WTC11 (cell line): ENCODE measurements at regions not wholly inside any gene's neighbourhood (a gene's known extent, or its start where the extent isn't known, plus 50 kb on each side); places are given as distances from the start of the nearest gene placed in this dataset.

Experiments
- ATAC-seq: fragments of 200-7000 bp; cut with Tn5 transposase; 2 replicates; pipeline ENCODE4 v1.10.0; 2021; ENCODE audit warnings: mild to moderate bottlenecking, moderate library complexity
- CTCF ChIA-PET: fragments of 300-600 bp; sonication (Branson Sonifier 250); formaldehyde crosslinking; loops from one replicate; lab custom pipeline; 2021; ENCODE audit warnings: antibody characterized with exemption; lab: Charles Lee
- POLR2A ChIA-PET: fragments of 350-600 bp; sonication (Branson Sonifier 250); formaldehyde crosslinking; loops from one replicate; lab custom pipeline; 2021; ENCODE audit warnings: antibody characterized with exemption; lab: Charles Lee
- DNase-seq: peaks from one replicate; pipeline ENCODE4 v3.0.0; 2021; ENCODE audit warnings: low spot score
- H3K27ac Mint-ChIP-seq: 2 replicates; pipeline ENCODE4 v1.8.0; 2021; ENCODE audit warnings: mixed read lengths
- H3K27me3 Mint-ChIP-seq: 2 replicates; pipeline ENCODE4 v1.8.0; 2021; ENCODE audit warnings: low read depth, mild to moderate bottlenecking, moderate library complexity, mixed read lengths
- H3K36me3 Mint-ChIP-seq: 2 replicates; pipeline ENCODE4 v1.8.0; 2021; ENCODE audit warnings: mixed read lengths
- H3K4me1 Mint-ChIP-seq: 2 replicates; pipeline ENCODE4 v1.8.0; 2022; ENCODE audit warnings: mixed read lengths
- H3K4me3 Mint-ChIP-seq: 2 replicates; pipeline ENCODE4 v1.8.0; 2021; ENCODE audit warnings: mild to moderate bottlenecking, moderate library complexity, mixed read lengths
- H3K9me3 Mint-ChIP-seq: 2 replicates; pipeline ENCODE4 v1.8.0; 2021; ENCODE audit warnings: mixed read lengths
- ATF1 ChIP-seq: sonication (generic); formaldehyde crosslinking; IDR thresholded peaks from 2 replicates; pipeline ENCODE4 v1.8.1; 2023; ENCODE audit warnings: mild to moderate bottlenecking, moderate library complexity, missing genetic modification reagents
- E2F4 ChIP-seq: sonication (generic); formaldehyde crosslinking; IDR thresholded peaks from 2 replicates; pipeline ENCODE4 v1.8.1; 2022; ENCODE audit warnings: low read depth, mild to moderate bottlenecking, moderate library complexity, missing genetic modification reagents, borderline replicate concordance
- ERG ChIP-seq: fragments of 250-450 bp; sonication (Bioruptor Pico); IDR thresholded peaks from 2 replicates; pipeline ENCODE4 v1.8.0; 2021; ENCODE audit warnings: mild to moderate bottlenecking
- FOXP1 ChIP-seq: sonication (generic); formaldehyde crosslinking; IDR thresholded peaks from 2 replicates; pipeline ENCODE4 v1.8.0; 2022; ENCODE audit warnings: missing genetic modification reagents, mild to moderate bottlenecking, moderate library complexity, borderline replicate concordance
- HMGA2 ChIP-seq: fragments of 250-450 bp; sonication (Bioruptor Pico); IDR thresholded peaks from 2 replicates; pipeline ENCODE4 v1.4.0; 2021; ENCODE audit warnings: mild to moderate bottlenecking, moderate library complexity
- HMGXB4 ChIP-seq: sonication (generic); formaldehyde crosslinking; IDR thresholded peaks from 2 replicates; pipeline ENCODE4 v1.8.1; 2023; ENCODE audit warnings: mild to moderate bottlenecking, moderate library complexity, missing genetic modification reagents
- MLX ChIP-seq: sonication (generic); formaldehyde crosslinking; IDR thresholded peaks from 2 replicates; pipeline ENCODE4 v1.8.1; 2023; ENCODE audit warnings: mild to moderate bottlenecking, missing genetic modification reagents, moderate library complexity
- NFATC4 ChIP-seq: fragments of 250-450 bp; sonication (Bioruptor Pico); IDR thresholded peaks from 2 replicates; pipeline ENCODE4 v1.9.0; 2021; ENCODE audit warnings: mild to moderate bottlenecking
- NFYB ChIP-seq: sonication (generic); formaldehyde crosslinking; conservative IDR thresholded peaks from 2 replicates; pipeline ENCODE4 v1.8.0; 2022; ENCODE audit warnings: low read depth, missing genetic modification reagents
- OVOL2 ChIP-seq: fragments of 250-450 bp; sonication (Bioruptor Pico); IDR thresholded peaks from 2 replicates; pipeline ENCODE4 v1.9.0; 2021; ENCODE audit warnings: mild to moderate bottlenecking, borderline replicate concordance
- PREB ChIP-seq: sonication (generic); formaldehyde crosslinking; IDR thresholded peaks from 2 replicates; pipeline ENCODE4 v1.8.1; 2022; ENCODE audit warnings: mild to moderate bottlenecking, missing genetic modification reagents, moderate library complexity, borderline replicate concordance
- RORB ChIP-seq: fragments of 250-450 bp; sonication (Bioruptor Pico); IDR thresholded peaks from 2 replicates; pipeline ENCODE4 v1.9.0; 2021; ENCODE audit warnings: mild to moderate bottlenecking
- SMAD3 ChIP-seq: sonication (generic); formaldehyde crosslinking; IDR thresholded peaks from 2 replicates; pipeline ENCODE4 v1.8.0; 2022; ENCODE audit warnings: missing genetic modification reagents, mild to moderate bottlenecking, borderline replicate concordance
- TCF7 ChIP-seq: sonication (generic); formaldehyde crosslinking; IDR thresholded peaks from 2 replicates; pipeline ENCODE4 v1.8.0; 2022; ENCODE audit warnings: mild to moderate bottlenecking, low read depth, missing genetic modification reagents, moderate library complexity
- ZBTB43 ChIP-seq: sonication (generic); formaldehyde crosslinking; IDR thresholded peaks from 2 replicates; pipeline ENCODE4 v1.8.1; 2023; ENCODE audit warnings: mild to moderate bottlenecking, missing genetic modification reagents
- ZNF317 ChIP-seq: sonication (generic); formaldehyde crosslinking; IDR thresholded peaks from 2 replicates; pipeline ENCODE4 v1.8.1; 2023; ENCODE audit warnings: low read depth, mild to moderate bottlenecking, moderate library complexity, missing genetic modification reagents, borderline replicate concordance
- ZNF423 ChIP-seq: fragments of 250-450 bp; sonication (Bioruptor Pico); IDR thresholded peaks from 2 replicates; pipeline ENCODE4 v2.1.2; 2022; ENCODE audit warnings: mild to moderate bottlenecking, moderate library complexity
- TF ChIP-seq, protein P1 (sequence below): sonication (generic); formaldehyde crosslinking; IDR thresholded peaks from 2 replicates; pipeline ENCODE4 v1.8.1; 2022; ENCODE audit warnings: mild to moderate bottlenecking, moderate library complexity, missing genetic modification reagents
- TF ChIP-seq, protein P2 (sequence below): sonication (generic); formaldehyde crosslinking; IDR thresholded peaks from 2 replicates; pipeline ENCODE4 v1.8.0; 2023; ENCODE audit warnings: missing genetic modification reagents
- TF ChIP-seq, protein P3 (sequence below): sonication (generic); formaldehyde crosslinking; IDR thresholded peaks from 2 replicates; pipeline ENCODE4 v1.8.1; 2023; ENCODE audit warnings: mild to moderate bottlenecking, missing genetic modification reagents, borderline replicate concordance

DNA sequence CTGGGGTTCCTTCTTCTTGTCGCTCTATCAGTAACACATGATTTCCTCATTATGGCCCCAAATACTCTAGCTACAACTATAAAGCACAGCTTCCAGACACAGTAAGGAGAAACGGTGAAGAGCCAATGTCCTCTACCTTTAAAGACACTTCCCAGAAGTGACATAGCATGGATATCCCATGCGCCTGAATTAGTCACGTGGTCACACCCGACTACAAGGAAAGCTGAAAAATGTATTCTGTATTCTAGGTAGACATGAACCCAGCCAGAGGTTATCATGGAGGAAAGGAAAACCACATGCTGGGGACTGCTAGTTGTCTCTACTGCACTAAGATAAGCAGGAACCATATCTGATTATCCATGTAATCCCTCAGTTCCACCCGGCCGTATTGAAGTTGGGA lies 244.3 kb downstream of the LMX1A start:
- Mint-ChIP-seq H3K4me3 (no peak overlapping the region), H3K27ac (no peak overlapping the region), H3K27me3 (peaks cover 30% of the 10 kb centered on the region), H3K4me1 (peaks cover 13% of the 10 kb centered on the region; the same call in 1 of the 2 replicates), H3K9me3 (peaks cover 5% of the 10 kb centered on the region), H3K36me3 (no peaks in the 10 kb centered on the region)
- POLR2A ChIA-PET, result no interaction called here
- TF ChIP-seq, protein P1, sequence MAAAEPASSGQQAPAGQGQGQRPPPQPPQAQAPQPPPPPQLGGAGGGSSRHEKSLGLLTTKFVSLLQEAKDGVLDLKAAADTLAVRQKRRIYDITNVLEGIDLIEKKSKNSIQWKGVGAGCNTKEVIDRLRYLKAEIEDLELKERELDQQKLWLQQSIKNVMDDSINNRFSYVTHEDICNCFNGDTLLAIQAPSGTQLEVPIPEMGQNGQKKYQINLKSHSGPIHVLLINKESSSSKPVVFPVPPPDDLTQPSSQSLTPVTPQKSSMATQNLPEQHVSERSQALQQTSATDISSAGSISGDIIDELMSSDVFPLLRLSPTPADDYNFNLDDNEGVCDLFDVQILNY (CRISPR knock-in tag), result no peak
- no peak for TF ChIP-seq FOXP1 (CRISPR knock-in tag)
- TF ChIP-seq SMAD3 (CRISPR knock-in tag), result no peak
- no peak for TF ChIP-seq ATF1
- no peak for TF ChIP-seq ZBTB43 (CRISPR knock-in tag)
- no peak for TF ChIP-seq ZNF317 (CRISPR knock-in tag)
- TF ChIP-seq E2F4 (CRISPR knock-in tag), result no peak
- TF ChIP-seq, protein P2, sequence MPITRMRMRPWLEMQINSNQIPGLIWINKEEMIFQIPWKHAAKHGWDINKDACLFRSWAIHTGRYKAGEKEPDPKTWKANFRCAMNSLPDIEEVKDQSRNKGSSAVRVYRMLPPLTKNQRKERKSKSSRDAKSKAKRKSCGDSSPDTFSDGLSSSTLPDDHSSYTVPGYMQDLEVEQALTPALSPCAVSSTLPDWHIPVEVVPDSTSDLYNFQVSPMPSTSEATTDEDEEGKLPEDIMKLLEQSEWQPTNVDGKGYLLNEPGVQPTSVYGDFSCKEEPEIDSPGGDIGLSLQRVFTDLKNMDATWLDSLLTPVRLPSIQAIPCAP, result no peak
- TF ChIP-seq HMGA2, result no peak
- no peak for TF ChIP-seq MLX (CRISPR knock-in tag)
- TF ChIP-seq, protein P3, sequence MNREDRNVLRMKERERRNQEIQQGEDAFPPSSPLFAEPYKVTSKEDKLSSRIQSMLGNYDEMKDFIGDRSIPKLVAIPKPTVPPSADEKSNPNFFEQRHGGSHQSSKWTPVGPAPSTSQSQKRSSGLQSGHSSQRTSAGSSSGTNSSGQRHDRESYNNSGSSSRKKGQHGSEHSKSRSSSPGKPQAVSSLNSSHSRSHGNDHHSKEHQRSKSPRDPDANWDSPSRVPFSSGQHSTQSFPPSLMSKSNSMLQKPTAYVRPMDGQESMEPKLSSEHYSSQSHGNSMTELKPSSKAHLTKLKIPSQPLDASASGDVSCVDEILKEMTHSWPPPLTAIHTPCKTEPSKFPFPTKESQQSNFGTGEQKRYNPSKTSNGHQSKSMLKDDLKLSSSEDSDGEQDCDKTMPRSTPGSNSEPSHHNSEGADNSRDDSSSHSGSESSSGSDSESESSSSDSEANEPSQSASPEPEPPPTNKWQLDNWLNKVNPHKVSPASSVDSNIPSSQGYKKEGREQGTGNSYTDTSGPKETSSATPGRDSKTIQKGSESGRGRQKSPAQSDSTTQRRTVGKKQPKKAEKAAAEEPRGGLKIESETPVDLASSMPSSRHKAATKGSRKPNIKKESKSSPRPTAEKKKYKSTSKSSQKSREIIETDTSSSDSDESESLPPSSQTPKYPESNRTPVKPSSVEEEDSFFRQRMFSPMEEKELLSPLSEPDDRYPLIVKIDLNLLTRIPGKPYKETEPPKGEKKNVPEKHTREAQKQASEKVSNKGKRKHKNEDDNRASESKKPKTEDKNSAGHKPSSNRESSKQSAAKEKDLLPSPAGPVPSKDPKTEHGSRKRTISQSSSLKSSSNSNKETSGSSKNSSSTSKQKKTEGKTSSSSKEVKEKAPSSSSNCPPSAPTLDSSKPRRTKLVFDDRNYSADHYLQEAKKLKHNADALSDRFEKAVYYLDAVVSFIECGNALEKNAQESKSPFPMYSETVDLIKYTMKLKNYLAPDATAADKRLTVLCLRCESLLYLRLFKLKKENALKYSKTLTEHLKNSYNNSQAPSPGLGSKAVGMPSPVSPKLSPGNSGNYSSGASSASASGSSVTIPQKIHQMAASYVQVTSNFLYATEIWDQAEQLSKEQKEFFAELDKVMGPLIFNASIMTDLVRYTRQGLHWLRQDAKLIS (CRISPR knock-in tag), result no peak
- no peak for TF ChIP-seq ERG (CRISPR knock-in tag)
- no peak for TF ChIP-seq PREB (CRISPR knock-in tag)
- TF ChIP-seq NFYB (CRISPR knock-in tag), result no peak
- no peak for TF ChIP-seq ZNF423 (CRISPR knock-in tag)
- TF ChIP-seq OVOL2 (CRISPR knock-in tag), result no peak
- TF ChIP-seq HMGXB4 (CRISPR knock-in tag), result no peak
- TF ChIP-seq RORB (CRISPR knock-in tag), result no peak
- no peak for TF ChIP-seq TCF7
- TF ChIP-seq NFATC4 (CRISPR knock-in tag), result no peak
- TF ChIP-seq, all 79 proteins: peak for 0
- CTCF ChIA-PET, result interaction anchor here (1.6 to 2.7 kb wide), 2 partner anchors 17 to 256 kb away, joined by 9 to 30 read pairs; no protein-coding TSS in a partner anchor
- no peak for DNase-seq
- no peak for ATAC-seq
